Activated naive CD4-positive, alpha-beta T cell (primary cell): ENCODE measurements at regions not wholly inside any gene's neighbourhood (a gene's known extent, or its start where the extent isn't known, plus 50 kb on each side); places are given as distances from the start of the nearest gene placed in this dataset.
"Not testable (repeated sequence)": the region's sequence is repeated elsewhere in the genome, so short reads cannot be mapped to it uniquely, and the experiment has no call there.

Source experiments
- DNase-seq, 4 experiments: peaks; one replicate each; lab custom pipeline; 2025; lab: John Stamatoyannopoulos, UW

GRCh38 chr2:16035747-16036745 is 95.7 kb downstream of the MYCN start:
- DNase-seq, result no peak

- DNase-seq, result no peak
Observed at GRCh38 chr2:16034975-16035746, 94.8 kb downstream of the MYCN start.

GRCh38 chr2:16034151-16034974 is 94.0 kb downstream of the MYCN start:
- no peak for DNase-seq

- no peak for DNase-seq
Observed at GRCh38 chr2:16033032-16033293, 92.6 kb downstream of the MYCN start.

GRCh38 chr2:16032282-16033031 is 92.1 kb downstream of the MYCN start:
- DNase-seq, result no peak

- DNase-seq, result no peak
Observed at GRCh38 chr2:16031848-16032159, 91.5 kb downstream of the MYCN start.

- DNase-seq, result no peak
Observed at GRCh38 chr2:16031058-16031847, 90.9 kb downstream of the MYCN start.

GRCh38 chr2:16030206-16031057 is 90.1 kb downstream of the MYCN start:
- no peak for DNase-seq

GRCh38 chr2:16028644-16029043 is 88.3 kb downstream of the MYCN start:
- no peak for DNase-seq

GRCh38 chr2:16026816-16027501 is 86.6 kb downstream of the MYCN start:
- no peak for DNase-seq

GRCh38 chr2:16025876-16026640 is 85.7 kb downstream of the MYCN start:
- DNase-seq, result no peak

GRCh38 chr2:16025211-16025875 is 85.0 kb downstream of the MYCN start:
- no peak for DNase-seq

- not testable (repeated sequence) for DNase-seq
Observed at GRCh38 chr2:16024628-16025027, 84.3 kb downstream of the MYCN start.

GRCh38 chr2:16023506-16024360 is 83.4 kb downstream of the MYCN start:
- DNase-seq, result no peak

- DNase-seq, result no peak
Observed at GRCh38 chr2:16022548-16023240, 82.3 kb downstream of the MYCN start.

- DNase-seq, result no peak
Observed at GRCh38 chr2:16021611-16022363, 81.4 kb downstream of the MYCN start.
